Endothelial cell of umbilical vein (primary cell): ENCODE measurements at regions not wholly inside any gene's neighbourhood (a gene's known extent, or its start where the extent isn't known, plus 50 kb on each side); places are given as distances from the start of the nearest gene placed in this dataset.

Source experiments
- BruUV-seq: library from RNA; stranded (reverse); fragments of 400-500 nt; replicated peaks from 2 replicates; lab custom pipeline; 2021; lab: Mats Ljungman, UMichigan
- CTCF ChIA-PET: fragments of 300-600, 350-600 bp; sonication (Branson Sonifier 250); formaldehyde crosslinking; loops from one replicate; lab custom pipeline; 2021; ENCODE audit warnings: antibody characterized with exemption, inconsistent platforms; lab: Charles Lee
- POLR2A ChIA-PET: fragments of 300-600, 350-600 bp; sonication (Branson Sonifier 250); formaldehyde crosslinking; loops from one replicate; lab custom pipeline; 2021; ENCODE audit warnings: antibody characterized with exemption, inconsistent platforms; lab: Charles Lee
- DNase-seq: peaks from one replicate; pipeline ENCODE4 v3.0.0-alpha.2; 2011; ENCODE audit warnings: low read depth, low spot score
- FAIRE-seq: peaks from 2 replicates; lab custom pipeline; 2011; peaks lifted over from hg19 to GRCh38; lab: Jason Lieb, UNC
- H2AFZ ChIP-seq: 2 replicates; pipeline ENCODE4 v1.6.0; 2012; ENCODE audit warnings: low read depth, low read length, control low read depth, inconsistent platforms
- H3K27ac ChIP-seq: 2 replicates; pipeline ENCODE4 v1.5.1; 2011; ENCODE audit warnings: low read depth, mild to moderate bottlenecking, control low read depth, low read length, moderate library complexity; ENCODE audit not compliant: insufficient read depth
- H3K27me3 ChIP-seq, 2 experiments: 2 replicates each; pipeline versions ENCODE4 v1.6.0 to v1.6.1; 2011; ENCODE audit warnings: low read length in 2 of 2, mixed read lengths in 1 of 2; ENCODE audit not compliant: control insufficient read depth in 2 of 2, insufficient read depth in 2 of 2
- H3K36me3 ChIP-seq, 2 experiments: 2 replicates in 1 of 2; 3 replicates in 1 of 2; pipeline ENCODE4 v1.5.1; 2011; ENCODE audit warnings: low read length in 2 of 2, mild to moderate bottlenecking in 1 of 2, moderate library complexity in 1 of 2; ENCODE audit not compliant: control insufficient read depth in 2 of 2, insufficient read depth in 2 of 2; ENCODE audit errors: extremely low read depth in 1 of 2
- H3K4me1 ChIP-seq: 3 replicates; pipeline ENCODE4 v1.5.1; 2011; ENCODE audit warnings: mild to moderate bottlenecking, low read length; ENCODE audit not compliant: control insufficient read depth, insufficient read depth; ENCODE audit errors: extremely low read depth
- H3K4me2 ChIP-seq: 2 replicates; pipeline ENCODE4 v1.6.1; 2011; ENCODE audit warnings: low read length, control low read depth, mixed read lengths; ENCODE audit not compliant: insufficient read depth
- H3K4me3 ChIP-seq, 3 experiments: fragments of 200-600 bp in 1 of 3; sonication (generic), shearing (Covaris generic) in 1 of 3; replicated peaks in 1 of 3; 2 replicates each; pipeline ENCODE4 v1.5.1; 2011 to 2016; ENCODE audit warnings: control low read depth in 3 of 3, low read length in 3 of 3, mild to moderate bottlenecking in 2 of 3, inconsistent platforms in 1 of 3, low read depth in 1 of 3, moderate library complexity in 1 of 3; ENCODE audit not compliant: insufficient read depth in 1 of 3
- H3K79me2 ChIP-seq: 2 replicates; pipeline ENCODE4 v1.6.0; 2012; ENCODE audit warnings: low read length, inconsistent platforms; ENCODE audit not compliant: control insufficient read depth, insufficient read depth
- H3K9ac ChIP-seq: replicated peaks from 2 replicates; pipeline ENCODE3; 2011; ENCODE audit warnings: low read length, control low read depth; ENCODE audit not compliant: insufficient read depth; ENCODE audit errors: extremely low read depth
- H3K9me1 ChIP-seq: replicated peaks from 3 replicates; pipeline ENCODE4 v1.6.0; 2011; ENCODE audit warnings: mild to moderate bottlenecking, low read length; ENCODE audit not compliant: control insufficient read depth, insufficient read depth; ENCODE audit errors: extremely low read depth
- H3K9me3 ChIP-seq: replicated peaks from 2 replicates; pipeline ENCODE4 v1.5.1; 2012; ENCODE audit warnings: low read length, inconsistent platforms; ENCODE audit not compliant: control insufficient read depth, insufficient read depth
- H4K20me1 ChIP-seq: replicated peaks from 2 replicates; pipeline ENCODE3; 2011; ENCODE audit warnings: mild to moderate bottlenecking, low read length; ENCODE audit not compliant: control insufficient read depth, insufficient read depth; ENCODE audit errors: extremely low read depth
- CTCF ChIP-seq, 2 donors: IDR thresholded peaks; 1 replicate in 1 of 2; 2 replicates in 1 of 2; pipeline ENCODE4 v1.5.1; 2011; ENCODE audit warnings: low read length in 2 of 2, mild to moderate bottlenecking in 2 of 2, moderate library complexity in 2 of 2, control low read depth in 1 of 2, inconsistent platforms in 1 of 2, low read depth in 1 of 2; ENCODE audit not compliant: insufficient read depth in 1 of 2; ENCODE audit errors: extremely low read depth in 1 of 2
- EZH2 ChIP-seq: IDR thresholded peaks from 2 replicates; pipeline ENCODE4 v1.6.1; 2012; ENCODE audit warnings: borderline replicate concordance, low read depth, mild to moderate bottlenecking, moderate library complexity, low read length, inconsistent platforms; ENCODE audit not compliant: severe bottlenecking
- FOS ChIP-seq: IDR thresholded peaks from 2 replicates; pipeline ENCODE4 v1.6.1; 2011; ENCODE audit warnings: mild to moderate bottlenecking, low read length, moderate library complexity, borderline replicate concordance; ENCODE audit not compliant: insufficient read depth
- GATA2 ChIP-seq: IDR thresholded peaks from 2 replicates; pipeline ENCODE4 v1.7.0; 2011; ENCODE audit warnings: low read depth, mild to moderate bottlenecking, moderate library complexity, mixed read lengths, low read length; ENCODE audit not compliant: insufficient read length, insufficient read depth
- JUN ChIP-seq: IDR thresholded peaks from 2 replicates; pipeline ENCODE4 v1.6.1; 2011; ENCODE audit warnings: borderline replicate concordance, low read depth; ENCODE audit not compliant: insufficient read length, insufficient read depth
- MAX ChIP-seq: IDR thresholded peaks from 2 replicates; pipeline ENCODE4 v1.6.1; 2011; ENCODE audit not compliant: insufficient read depth, insufficient read length
- MYC ChIP-seq: IDR thresholded peaks from one replicate; pipeline ENCODE4 v1.6.1; 2011; ENCODE audit warnings: mild to moderate bottlenecking, low read depth, low read length
- POLR2A ChIP-seq: IDR thresholded peaks from 2 replicates; pipeline ENCODE4 v1.6.1; 2012; ENCODE audit warnings: low read depth, mild to moderate bottlenecking, control low read depth, low read length
- POLR2AphosphoS5 ChIP-seq: IDR thresholded peaks from 2 replicates; pipeline ENCODE4 v1.6.1; 2012; ENCODE audit warnings: low read depth, mild to moderate bottlenecking, control low read depth, low read length, moderate library complexity; ENCODE audit not compliant: insufficient read depth
- dilution Hi-C: fragments of 300-500 bp; cut with MboI; formaldehyde crosslinking; loops from one replicate; pipeline ENCODE4 v1.15.0; 2019; ENCODE audit warnings: low sequenced_read_pairs; ENCODE audit not compliant: extremely low pct_ligation_motif_present
- intact Hi-C: fragments of 100-400 bp; cut with micrococcal nuclease; formaldehyde crosslinking; loops from one replicate; pipeline ENCODE4 v1.10.0; 2022

DNA sequence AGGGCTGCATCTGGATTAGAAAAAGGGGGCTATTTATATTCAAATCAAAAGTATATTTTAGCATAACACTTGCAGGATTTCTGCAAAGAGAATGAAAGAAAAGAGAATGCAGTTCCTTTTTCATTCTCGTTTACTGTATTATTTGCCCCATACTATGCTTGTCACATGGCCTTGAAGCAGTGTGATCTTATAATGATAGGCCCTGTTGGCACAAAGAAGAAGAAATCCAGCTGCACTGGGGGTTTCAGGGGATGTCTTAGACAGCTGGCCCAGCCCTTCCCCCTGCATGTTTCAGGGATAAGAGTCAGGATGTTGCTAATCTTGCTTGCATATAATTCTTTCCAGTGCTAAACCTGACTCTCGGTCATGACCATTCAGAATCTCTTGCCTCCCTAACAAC, 369.5 kb downstream of the SEC16B start:
- no peak for FAIRE-seq
- TF ChIP-seq POLR2A, result no peak
- no peak for TF ChIP-seq FOS
- TF ChIP-seq JUN, result no peak
- no peak for TF ChIP-seq EZH2
- no peak for TF ChIP-seq POLR2AphosphoS5
- TF ChIP-seq MAX, result no peak
- TF ChIP-seq CTCF (IDR thresholded peaks at IDR 0.05; ENCODE audit: extremely low read depth in 1 of 2, insufficient read depth in 1 of 2, low read depth in 1 of 2, low read length in 2 of 2), result no peak
- no peak for TF ChIP-seq GATA2
- no peak for TF ChIP-seq MYC

More for the DNA sequence above, 369.5 kb downstream of the SEC16B start:
- Histone ChIP-seq H2AFZ (no peak overlapping the region), H3K9me3 (no peaks in the 10 kb centered on the region), H3K9ac (no peak overlapping the region), H3K9me1 (no peaks in the 10 kb centered on the region), H3K4me3 (no peak overlapping the region), H3K4me2 (no peak overlapping the region), H3K27me3 (no peaks in the 10 kb centered on the region), H3K79me2 (no peaks in the 10 kb centered on the region), H3K4me1 (no peaks in the 10 kb centered on the region), H4K20me1 (no peaks in the 10 kb centered on the region), H3K36me3 (no peaks in the 10 kb centered on the region), H3K27ac (no peak overlapping the region)
- no peak for DNase-seq
- ChIA-PET POLR2A (no interaction called here), CTCF (no interaction called here)
- dilution Hi-C loops (no loop called here), intact Hi-C loops (no loop called here)
- no TSS peak for BruUV-seq
